ENCODE measurements at regions not wholly inside any gene's neighbourhood (a gene's known extent, or its start where the extent isn't known, plus 50 kb on each side); places are given as distances from the start of the nearest gene placed in this dataset.
"Not testable (repeated sequence)": the region's sequence is repeated elsewhere in the genome, so short reads cannot be mapped to it uniquely, and the experiment has no call there.

- TF ChIP-seq THRA (CRISPR knock-in tag; IDR thresholded peaks at IDR 0.05; ENCODE audit: borderline replicate concordance); PATZ1 (CRISPR knock-in tag; IDR thresholded peaks at IDR 0.05); NFIB (CRISPR knock-in tag; IDR thresholded peaks at IDR 0.05; ENCODE audit: borderline replicate concordance): not testable (repeated sequence)
These were observed 240.2 kb upstream of the STXBP6 start for GRCh38 chr14:25290154-25290553.

Measured in HepG2 (cell line).